ENCODE measurements at regions not wholly inside any gene's neighbourhood (a gene's known extent, or its start where the extent isn't known, plus 50 kb on each side); places are given as distances from the start of the nearest gene placed in this dataset.

DNA sequence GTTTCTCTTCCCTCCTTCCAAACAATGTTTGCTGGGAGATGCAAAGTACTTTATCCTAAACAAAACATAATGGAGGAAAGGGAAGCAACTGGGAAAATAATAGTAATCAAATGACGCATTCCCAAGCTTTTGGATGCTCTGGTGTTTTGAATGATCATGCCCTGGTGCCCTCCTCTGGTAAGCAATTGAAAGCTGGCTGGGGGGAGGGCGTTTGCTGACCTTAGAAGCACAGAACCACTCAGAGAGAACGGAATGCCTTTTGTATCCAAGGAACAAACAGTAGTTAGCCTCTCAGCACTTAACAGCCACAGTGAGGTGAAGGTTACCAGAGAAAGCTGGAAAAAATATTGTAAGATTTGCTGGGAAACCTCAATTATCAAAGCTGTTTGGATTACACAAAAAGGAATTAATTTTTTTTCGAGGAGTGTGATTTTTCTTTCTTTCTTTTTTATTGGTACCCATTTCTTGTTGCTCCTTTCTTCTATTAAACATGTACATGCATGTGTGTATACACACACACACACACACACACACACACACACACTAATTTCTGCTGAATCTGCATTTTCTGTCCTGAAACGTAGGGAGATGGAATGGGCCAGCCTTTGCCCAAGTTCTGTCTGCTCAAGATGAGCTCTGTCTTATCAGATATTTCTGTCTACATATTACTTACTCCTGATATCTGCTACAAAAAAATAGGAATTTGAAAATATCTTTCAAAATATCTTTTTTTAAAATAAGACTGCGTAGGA lies 155.8 kb upstream of the IGFBP7 start:
- DNase-seq (ENCODE audit: low read depth in 2 of 2) = peak in 1 of 2 donors; percentile 33

DNA sequence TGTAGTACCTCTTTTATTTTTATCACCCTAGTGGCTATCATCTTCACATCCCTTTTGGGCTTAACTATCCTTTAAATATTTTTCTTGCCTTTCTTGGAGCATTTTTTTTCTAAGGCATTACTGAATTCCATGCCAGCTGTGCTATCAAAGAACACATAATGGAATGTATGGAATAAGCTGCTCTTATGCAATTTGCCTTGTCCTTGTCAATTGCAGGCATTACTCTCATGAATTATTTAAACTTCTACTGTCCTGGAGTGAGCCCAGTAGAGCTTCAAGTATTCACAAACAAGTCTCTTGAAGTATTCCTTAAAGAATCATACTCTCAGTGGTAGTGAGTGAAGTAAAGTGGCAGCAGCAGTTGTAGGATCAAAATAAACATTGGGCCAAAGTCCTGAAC lies 144.6 kb upstream of the IGFBP7 start:
- DNase-seq (ENCODE audit: low read depth in 2 of 2) = no peak

DNA sequence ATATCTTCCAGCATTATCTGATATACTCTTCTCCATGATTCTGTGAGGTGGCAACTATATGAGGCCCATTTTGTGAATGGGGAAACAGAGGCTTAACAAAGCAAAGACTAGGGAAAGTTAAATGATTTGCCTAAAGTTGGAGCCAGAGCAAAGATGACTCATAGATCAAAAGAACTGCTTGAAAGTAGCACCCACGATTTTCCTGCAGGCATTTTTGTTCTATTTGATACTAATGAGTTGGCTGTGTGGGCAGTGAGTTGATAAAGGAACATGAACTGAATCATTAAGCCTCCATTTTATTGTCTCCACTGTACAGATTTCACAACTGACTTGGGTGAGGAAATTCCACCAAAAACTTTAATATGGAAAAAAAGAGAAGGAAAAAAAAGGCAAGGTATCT lies 138.9 kb upstream of the IGFBP7 start:
- no peak for DNase-seq (ENCODE audit: low read depth in 2 of 2)

DNA sequence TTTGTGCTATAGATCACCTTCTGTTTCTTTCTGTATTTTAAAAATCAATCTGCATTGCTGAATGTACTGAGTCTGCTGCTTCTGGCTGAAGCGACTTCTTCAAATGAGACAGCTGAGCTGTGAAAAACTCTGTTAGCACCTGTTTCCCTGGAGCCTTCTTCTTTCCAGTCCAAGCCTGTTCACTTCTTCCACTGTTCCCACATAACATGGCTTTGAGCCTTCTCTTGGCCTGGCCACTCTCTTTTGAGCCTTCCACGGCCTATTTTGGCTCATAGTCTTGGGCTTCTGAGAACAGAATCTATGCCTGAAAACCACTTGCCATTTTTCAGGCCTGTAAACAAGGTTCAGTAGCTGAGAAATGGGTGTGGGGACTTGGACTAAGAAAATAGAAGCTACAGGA lies 132.9 kb upstream of the IGFBP7 start:
- no peak for DNase-seq (ENCODE audit: low read depth in 2 of 2)

DNA sequence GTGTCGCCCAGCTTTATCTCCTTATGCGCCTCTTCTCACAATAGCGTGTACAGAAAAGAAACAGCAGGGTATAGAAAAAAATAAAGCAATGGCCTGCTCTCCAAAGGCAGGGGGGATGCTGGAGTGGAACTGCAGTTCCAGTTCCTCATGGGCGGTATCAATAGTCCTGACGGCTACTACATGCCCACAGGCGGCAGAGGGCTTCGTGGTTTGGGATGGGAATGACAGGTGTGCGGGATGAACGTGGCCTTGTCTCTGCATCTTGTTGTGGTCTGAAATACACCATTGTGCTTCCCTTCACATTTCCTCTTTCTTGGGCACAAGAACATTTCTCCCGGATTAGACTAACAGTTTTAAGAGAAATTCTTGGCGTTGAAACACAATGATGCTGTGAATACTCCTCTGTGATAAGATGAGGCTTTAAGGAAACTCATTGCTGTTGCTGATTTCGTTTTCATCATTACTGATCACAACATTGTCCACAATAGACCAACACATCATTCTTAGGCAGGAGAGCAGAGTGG lies 124.1 kb upstream of the IGFBP7 start:
- no peak for DNase-seq (ENCODE audit: low read depth in 2 of 2)

DNA sequence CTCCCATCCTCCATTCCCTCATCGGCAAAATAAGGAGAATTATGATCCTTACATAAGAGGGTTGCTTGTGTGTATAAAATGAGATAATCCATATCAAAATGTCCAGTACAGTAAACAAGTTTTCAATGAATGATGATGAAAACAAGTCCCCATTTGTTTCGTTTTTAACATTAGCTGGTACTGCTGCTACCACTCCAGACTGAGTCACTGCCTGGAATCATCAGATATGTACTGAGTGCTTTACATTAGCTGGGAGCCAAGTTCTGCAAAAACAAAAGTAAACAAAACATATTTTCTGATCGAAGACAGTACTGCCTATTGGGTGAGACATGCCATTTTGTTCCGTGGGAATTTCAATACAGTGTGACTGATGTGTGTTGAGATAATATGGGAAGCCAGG lies 123.2 kb upstream of the IGFBP7 start:
- DNase-seq (ENCODE audit: low read depth in 2 of 2) = no peak

DNA sequence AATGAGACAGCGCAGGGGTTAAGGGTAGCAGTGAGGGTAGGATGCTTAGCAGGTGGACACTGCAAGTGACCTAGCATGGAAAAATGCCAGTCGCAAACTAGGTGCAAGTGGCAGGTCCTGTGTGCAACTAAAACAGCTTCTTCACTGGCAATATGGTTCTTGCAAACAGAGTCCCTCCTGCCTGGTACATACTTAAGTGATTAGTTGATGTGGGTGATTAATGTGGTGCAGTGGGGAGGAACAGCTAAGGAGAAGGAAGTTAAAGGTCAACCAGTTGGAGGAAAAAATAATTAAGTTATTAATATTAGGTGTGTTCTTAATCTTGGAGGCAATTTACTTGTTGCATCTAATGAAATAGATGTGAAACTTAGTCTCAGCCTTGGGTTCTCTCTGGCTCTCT lies 121.6 kb upstream of the IGFBP7 start:
- no peak for DNase-seq (ENCODE audit: low read depth in 2 of 2)

DNA sequence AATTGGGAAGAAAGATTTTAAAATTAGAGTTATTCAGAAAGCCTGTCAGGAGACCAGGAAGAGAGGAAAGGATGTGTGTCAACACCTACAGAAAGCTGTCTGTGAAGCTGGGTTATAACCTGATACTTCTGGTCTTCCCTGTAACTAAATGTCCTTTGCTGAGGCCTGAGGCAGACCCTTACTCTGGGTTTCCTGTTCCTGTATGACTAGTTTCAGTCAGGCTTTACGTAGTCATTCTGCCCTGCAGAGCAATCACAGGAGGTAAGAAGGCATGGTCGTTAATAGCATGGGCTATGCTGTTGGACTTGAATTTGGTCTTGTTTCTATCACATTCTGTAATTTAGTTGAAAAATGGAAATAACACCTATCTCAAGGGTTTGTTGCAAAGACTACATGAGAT lies 110.5 kb upstream of the IGFBP7 start:
- DNase-seq (ENCODE audit: low read depth in 2 of 2) = no peak

DNA sequence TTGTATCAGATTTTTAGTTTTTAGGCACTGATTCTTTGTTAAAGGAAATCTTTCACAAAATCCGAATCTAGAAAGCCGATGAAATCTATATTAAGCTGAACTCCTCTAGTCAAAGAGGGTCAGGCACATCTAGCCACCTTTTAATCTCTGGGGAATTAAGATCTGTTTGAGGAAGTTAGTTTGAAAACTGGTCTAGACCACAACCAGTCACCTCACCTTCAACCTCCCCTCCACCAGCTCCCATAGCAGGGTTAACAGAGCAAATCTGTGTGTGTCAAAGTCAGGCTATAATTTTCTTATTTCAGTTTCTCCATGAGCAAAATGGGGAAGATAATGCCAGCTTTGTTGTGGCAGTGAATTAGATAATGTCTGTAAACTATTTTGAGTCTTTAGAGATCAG lies 110.0 kb upstream of the IGFBP7 start:
- no peak for DNase-seq (ENCODE audit: low read depth in 2 of 2)

DNA sequence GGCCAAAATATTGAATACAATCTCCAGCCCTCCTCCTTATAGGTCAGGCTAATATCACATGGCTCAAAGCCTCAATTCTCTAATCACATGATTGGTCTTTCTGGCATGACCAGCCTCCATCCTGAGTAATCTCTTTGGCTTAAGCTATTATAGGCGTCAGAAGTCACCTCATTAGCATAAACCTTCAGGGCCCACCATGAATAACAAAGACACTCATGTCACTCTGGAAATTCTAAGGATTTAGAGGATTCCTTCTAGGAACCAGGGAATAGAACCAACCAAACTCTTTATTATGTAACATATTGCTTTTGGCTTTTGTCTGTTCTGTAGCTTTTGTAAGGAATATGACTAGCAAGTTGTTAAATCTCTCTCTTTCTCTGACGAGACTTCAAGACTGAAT lies 109.2 kb upstream of the IGFBP7 start:
- DNase-seq (ENCODE audit: low read depth in 2 of 2) = no peak

DNA sequence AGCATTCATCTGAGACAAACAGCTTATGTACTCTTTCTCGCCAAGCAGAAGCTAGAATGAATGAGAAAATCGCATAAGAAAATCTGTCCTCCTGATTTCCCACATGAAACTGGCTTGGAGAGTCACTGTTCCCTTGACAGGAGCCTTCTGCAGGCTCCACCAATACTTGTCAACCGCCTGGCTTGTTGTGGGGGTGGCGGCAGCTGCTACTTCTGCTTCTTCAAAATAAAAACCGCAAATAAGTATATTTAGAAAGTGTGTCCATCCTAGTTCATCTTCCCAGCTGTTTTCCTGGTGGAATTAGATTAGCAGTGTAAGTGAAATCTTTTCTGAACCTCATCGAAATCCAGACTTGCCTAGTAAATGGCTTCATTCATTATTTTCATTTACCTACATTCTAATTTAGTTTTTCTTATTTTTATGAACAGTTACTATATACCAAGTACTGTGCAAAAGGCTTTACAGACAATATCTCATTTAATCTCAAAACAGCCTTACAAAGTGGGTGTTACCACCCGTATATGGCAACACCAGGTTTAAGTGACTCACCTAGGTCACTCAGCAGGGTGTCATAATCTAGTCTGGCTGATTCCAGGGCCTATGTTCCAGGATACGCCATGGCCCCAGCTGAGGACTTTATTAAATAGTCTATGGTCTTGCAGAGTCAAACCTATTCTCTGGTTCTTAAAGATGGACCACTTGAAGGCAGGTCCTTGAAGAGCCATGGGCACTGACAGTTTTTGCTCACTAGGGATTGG lies 104.6 kb upstream of the IGFBP7 start:
- no peak for DNase-seq (ENCODE audit: low read depth in 2 of 2)

DNA sequence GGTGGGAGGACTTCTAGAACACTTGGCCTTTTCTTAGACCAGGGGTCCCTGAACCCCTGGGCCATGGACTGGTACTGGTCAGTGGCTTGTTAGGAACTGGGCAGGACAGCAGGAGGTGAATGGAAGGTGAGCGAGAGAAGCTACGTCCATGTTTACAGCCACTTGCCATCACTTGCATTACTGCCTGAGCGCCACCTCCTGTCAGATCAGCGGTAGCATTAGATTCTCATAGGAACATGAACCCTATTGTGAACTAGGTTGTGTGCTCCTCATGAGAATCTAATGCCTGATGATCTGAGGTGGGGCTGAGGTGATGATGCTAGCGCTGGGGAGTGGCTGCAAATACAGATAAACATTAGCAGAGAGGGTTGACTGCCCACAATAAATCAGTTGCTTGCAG lies 100.9 kb upstream of the IGFBP7 start:
- DNase-seq (ENCODE audit: low read depth in 2 of 2) = no peak

DNA sequence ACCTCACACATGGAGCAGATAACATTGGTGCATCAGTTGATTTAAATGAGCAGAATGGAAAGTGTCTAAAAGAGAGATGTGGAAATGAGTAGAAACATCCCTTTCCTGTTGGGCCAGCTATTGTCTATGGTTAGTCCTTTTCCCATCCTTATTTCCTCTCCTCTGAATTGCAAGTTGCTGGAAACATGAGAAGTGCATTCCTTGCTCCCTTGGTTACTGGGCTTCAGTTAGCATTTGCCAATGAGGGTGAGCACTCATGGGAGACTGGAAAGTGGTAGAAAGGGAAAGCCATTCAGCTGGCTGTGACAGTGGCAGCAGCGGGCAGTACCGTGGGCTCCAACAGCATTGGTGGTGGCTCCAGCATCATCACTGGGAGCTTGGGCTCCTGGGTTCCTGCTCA lies 96.0 kb upstream of the IGFBP7 start:
- DNase-seq (ENCODE audit: low read depth in 2 of 2) = no peak

DNA sequence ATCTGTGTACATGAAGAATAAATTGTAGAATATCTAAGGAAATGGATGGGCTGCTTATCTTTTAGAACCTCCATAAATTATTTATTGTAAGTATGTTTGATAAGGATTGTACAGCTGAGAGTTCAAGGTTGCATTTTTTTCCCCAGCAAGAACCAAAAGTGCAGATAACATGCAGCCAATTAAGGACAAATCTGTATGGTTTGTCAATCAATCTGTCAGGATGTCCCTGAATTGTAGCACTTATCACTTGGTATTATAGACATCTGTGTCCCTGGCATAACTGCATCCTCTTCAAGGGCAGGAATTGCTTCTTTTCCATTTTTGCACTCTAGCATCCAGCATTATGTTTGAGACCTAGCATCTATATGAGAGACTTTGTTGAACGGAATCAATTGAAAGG lies 95.4 kb upstream of the IGFBP7 start:
- DNase-seq (ENCODE audit: low read depth in 2 of 2) = no peak

DNA sequence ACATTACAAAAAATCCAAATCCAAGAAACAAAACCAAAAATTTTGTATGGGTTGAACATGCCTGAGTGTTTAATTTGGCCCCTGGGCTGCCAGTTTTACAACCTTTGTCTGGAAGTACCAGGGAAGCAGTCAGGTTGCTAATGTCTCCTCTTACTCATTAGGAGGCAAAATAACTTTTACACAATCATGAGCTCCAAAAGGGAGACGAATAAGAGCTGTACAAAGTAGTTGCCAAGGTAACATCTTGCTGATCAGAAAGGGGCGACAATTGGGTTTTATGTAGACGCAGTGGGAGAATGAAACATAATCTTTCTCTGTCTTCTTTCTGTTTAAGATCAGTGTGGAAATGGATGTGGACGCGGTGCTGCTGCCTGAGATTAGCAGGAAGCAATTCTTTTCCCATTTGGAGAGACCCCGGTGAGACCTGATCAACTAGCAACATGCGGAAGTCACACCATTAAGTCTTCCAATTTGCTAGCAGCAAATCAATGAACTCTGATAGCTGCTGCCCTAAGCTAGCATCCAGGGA lies 90.7 kb upstream of the IGFBP7 start:
- no peak for DNase-seq (ENCODE audit: low read depth in 2 of 2)

DNA sequence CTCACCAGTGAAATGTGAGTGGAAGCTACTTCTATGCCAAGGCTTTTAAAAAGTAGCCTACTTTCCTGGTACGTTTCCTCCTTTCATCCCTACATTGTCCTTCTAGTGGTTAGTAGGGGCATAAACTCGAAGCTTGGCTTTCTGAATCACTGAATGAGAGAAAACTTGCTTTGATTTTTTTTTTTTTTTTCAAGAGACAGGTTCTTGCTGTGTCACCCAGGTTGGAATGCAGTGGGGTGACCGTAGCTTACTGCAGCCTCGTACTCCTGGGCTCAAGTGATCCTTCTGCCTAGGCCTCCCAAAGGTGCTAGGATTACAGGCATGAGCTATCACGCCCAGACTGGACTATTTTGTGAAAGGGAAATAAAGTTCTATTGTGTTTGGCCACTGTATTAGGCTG lies 89.1 kb upstream of the IGFBP7 start:
- DNase-seq (ENCODE audit: low read depth in 2 of 2) = no peak

DNA sequence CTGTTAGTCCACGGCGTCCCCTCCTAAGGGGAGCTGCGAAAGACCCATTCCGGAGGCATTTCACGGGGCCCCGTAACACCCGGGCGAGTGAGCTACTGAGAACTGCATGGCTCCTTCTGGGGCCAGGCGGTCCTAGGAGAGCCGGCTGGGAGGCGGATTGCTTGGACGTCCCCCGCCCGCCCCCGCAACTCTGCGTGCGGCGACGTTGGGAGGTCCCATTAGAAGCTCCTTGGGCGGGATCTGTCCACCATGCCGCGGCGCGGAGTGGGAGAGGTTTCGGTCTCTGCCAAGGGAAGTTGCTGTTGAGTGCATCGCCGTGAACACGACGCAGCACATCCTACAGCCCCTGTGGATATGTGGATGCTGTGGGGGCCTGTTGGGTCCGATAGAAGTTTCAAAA lies 85.4 kb upstream of the IGFBP7 start:
- no peak for DNase-seq (ENCODE audit: low read depth in 2 of 2)

DNA sequence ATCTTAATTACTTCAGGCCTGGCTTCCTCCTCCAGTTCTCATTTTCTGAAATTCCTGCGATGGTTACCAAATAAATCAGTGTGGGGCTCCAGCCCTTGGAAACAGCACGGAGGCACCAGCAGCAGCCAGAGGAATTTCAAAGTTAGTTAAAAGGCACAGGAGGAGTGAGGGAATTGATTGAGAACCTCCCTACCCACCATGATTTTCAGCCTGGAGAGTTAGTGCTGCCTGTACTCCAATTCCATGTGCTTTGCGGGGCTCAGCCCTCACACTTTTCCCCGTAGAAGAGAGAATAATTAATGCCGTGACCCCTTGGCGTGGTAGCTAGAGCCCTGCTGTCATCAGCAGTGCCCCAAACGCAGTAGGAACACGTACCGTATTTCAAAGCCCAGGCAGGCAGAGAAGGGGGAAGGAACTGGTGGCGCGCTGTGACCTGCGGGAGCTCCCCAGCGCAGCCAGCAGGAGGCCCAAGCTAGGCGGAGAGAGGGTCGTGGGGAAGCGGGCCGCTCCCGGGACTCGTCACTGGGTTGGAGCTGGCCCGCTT lies 84.0 kb upstream of the IGFBP7 start:
- DNase-seq (ENCODE audit: low read depth in 2 of 2) = no peak

DNA sequence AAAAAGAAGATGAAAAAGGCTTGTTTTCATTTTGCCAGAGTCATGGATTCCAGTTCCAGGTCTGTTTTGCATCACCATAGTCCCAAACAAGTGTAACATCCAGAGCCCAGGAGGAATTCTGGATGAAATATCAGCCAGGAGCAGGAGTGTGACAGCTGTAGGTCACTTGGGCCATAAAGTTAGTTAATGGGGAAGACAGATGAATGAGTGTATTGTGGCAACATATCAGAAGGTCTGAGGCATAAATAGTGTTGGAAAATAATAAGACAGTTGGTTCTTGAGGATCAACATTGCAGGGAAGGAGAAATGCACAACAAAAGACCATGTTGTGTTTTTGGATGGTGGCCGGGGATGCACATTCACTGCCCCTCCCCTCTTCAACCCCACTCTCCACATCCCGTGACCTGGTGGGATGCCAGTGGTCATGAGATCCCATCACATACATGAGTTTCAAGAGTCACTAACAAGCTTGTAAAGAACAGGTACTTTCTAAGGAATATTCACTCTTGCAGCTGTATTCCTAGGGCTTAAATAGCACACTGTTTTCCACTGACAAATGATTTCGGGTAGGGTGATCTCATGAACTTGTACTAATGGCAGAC lies 83.1 kb upstream of the IGFBP7 start:
- no peak for DNase-seq (ENCODE audit: low read depth in 2 of 2)

DNA sequence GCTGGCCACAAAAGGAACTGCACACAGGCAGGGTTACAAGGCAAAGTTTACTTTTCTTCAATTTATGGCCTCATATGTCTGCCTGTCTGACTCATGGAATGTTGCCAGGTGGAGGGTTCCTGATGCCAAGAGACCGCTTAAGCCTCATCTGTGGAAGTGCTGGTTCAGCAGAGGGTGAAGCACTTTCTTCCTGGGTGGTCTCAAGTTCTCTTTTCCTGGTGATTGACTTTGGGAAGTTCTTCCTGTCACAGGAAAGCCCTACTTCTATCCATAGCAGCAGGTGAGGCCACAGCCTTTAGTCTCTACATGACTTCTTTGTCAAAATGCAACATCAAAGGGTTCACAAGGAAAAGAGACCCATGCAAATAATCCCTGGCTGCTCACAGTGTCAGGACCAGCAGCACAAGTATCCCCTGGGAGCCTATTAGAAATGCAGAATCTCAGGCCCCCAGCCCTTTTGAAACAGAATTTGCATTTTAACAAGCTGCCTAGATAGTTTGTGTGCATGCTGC lies 81.4 kb upstream of the IGFBP7 start:
- no peak for DNase-seq (ENCODE audit: low read depth in 2 of 2)

DNA sequence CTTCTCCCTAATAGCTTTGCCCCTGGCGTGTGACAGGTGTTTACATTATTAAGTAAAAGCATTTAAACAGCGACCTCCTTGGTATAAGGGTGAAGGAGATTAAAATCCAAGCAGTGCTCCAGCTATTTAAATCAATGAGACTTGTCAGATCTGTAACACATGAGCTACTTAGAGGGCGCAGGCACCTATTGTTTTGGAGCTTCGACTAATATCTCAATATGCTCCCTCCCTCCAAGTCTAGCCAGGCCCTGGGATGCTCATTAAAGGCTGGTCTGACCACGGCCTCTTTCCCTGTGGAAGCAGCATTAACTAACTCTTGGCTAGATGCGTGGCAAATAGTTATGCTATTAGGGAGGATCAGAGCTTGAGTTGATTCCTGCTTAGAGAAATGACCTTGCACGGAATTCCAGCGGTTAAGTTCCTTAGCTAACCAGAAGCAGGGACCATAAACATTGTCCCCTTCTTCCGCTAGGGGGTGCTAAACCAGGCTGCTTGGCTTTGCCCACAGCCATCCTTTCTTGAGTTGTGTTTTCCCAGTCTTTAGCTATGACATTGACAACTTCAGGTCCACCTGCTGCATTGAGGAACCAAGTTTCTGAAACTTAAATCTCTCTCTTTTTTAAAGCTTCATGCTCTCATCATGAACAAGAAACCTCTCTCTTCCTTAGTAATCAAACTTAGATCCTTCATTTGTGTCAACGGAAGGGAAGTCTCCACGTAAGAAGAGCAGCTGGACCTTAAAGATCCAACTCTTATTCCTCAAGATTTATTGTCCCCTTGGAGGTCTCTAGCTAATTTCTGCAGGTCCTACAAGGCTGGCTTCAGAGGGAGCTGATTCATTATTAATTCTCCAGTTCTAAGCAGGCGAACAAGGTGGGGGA lies 80.7 kb upstream of the IGFBP7 start:
- DNase-seq (ENCODE audit: low read depth in 2 of 2) = peak in 1 of 2 donors; percentile 26

Data from dermis microvascular lymphatic vessel endothelial cell (primary cell).